NCI-H146 (cell line): ENCODE measurements at regions not wholly inside any gene's neighbourhood (a gene's known extent, or its start where the extent isn't known, plus 50 kb on each side); places are given as distances from the start of the nearest gene placed in this dataset.

Experiments used
- DNase-seq: peaks from one replicate; lab custom pipeline; 2025; lab: John Stamatoyannopoulos, UW

GRCh38 chr5:174376726-174377373 is 331.3 kb downstream of the NSG2 start:
- no peak for DNase-seq

GRCh38 chr5:174378121-174378874 is 332.8 kb downstream of the NSG2 start:
- DNase-seq, result no peak

GRCh38 chr5:174380311-174380710 is 334.8 kb downstream of the NSG2 start:
- DNase-seq, result no peak

GRCh38 chr5:174381241-174381640 is 335.7 kb downstream of the NSG2 start:
- DNase-seq, result no peak

- no peak for DNase-seq
These were observed 338.0 kb downstream of the NSG2 start for GRCh38 chr5:174383210-174384167.

- DNase-seq, result no peak
These were observed 339.0 kb downstream of the NSG2 start for GRCh38 chr5:174384509-174384947.

- no peak for DNase-seq
These were observed 338.1 kb upstream of the MSX2 start for GRCh38 chr5:174386306-174386705.

GRCh38 chr5:174386846-174387245 is 337.5 kb upstream of the MSX2 start:
- no peak for DNase-seq

- DNase-seq, result no peak
These were observed 336.9 kb upstream of the MSX2 start for GRCh38 chr5:174387448-174387847.

- no peak for DNase-seq
These were observed 331.5 kb upstream of the MSX2 start for GRCh38 chr5:174392892-174393291.

GRCh38 chr5:174396541-174396940 is 327.8 kb upstream of the MSX2 start:
- no peak for DNase-seq

- no peak for DNase-seq
These were observed 327.2 kb upstream of the MSX2 start for GRCh38 chr5:174397206-174397605.

GRCh38 chr5:174398171-174398570 is 326.2 kb upstream of the MSX2 start:
- DNase-seq, result no peak

GRCh38 chr5:174399411-174399810 is 325.0 kb upstream of the MSX2 start:
- no peak for DNase-seq

- DNase-seq, result no peak
These were observed 323.9 kb upstream of the MSX2 start for GRCh38 chr5:174400461-174400860.

GRCh38 chr5:174401793-174402192 is 322.6 kb upstream of the MSX2 start:
- no peak for DNase-seq

GRCh38 chr5:174402222-174402812 is 322.1 kb upstream of the MSX2 start:
- no peak for DNase-seq

- DNase-seq, result no peak
These were observed 319.5 kb upstream of the MSX2 start for GRCh38 chr5:174404848-174405247.

GRCh38 chr5:174409070-174409469 is 315.3 kb upstream of the MSX2 start:
- DNase-seq, result no peak

- DNase-seq, result no peak
These were observed 314.4 kb upstream of the MSX2 start for GRCh38 chr5:174409971-174410370.

- DNase-seq, result no peak
These were observed 313.5 kb upstream of the MSX2 start for GRCh38 chr5:174410716-174411478.
